HEK293 (cell line): ENCODE measurements at regions not wholly inside any gene's neighbourhood (a gene's known extent, or its start where the extent isn't known, plus 50 kb on each side); places are given as distances from the start of the nearest gene placed in this dataset.
"Not testable (repeated sequence)": the region's sequence is repeated elsewhere in the genome, so short reads cannot be mapped to it uniquely, and the experiment has no call there.

Experiments used
- CTCF ChIP-seq: fragments of 450-650 bp; formaldehyde crosslinking; IDR thresholded peaks from 2 replicates; pipeline ENCODE4 v1.5.1; 2016; ENCODE audit warnings: missing biosample characterization, missing genetic modification characterization
- SP2 ChIP-seq: fragments of 450-650 bp; formaldehyde crosslinking; IDR thresholded peaks from 2 replicates; pipeline ENCODE4 v1.5.1; 2016; ENCODE audit warnings: missing biosample characterization, missing genetic modification characterization
- TSHZ1 ChIP-seq: fragments of 450-650 bp; formaldehyde crosslinking; IDR thresholded peaks from 2 replicates; pipeline ENCODE4 v1.5.1; 2016; ENCODE audit warnings: missing biosample characterization, missing genetic modification characterization, borderline replicate concordance
- ZNF530 ChIP-seq: fragments of 450-650 bp; formaldehyde crosslinking; IDR thresholded peaks from 2 replicates; pipeline ENCODE4 v1.5.1; 2016; ENCODE audit warnings: low read depth, missing biosample characterization, missing genetic modification characterization

GRCh38 chr2:89840781-89841475 lies 1149.5 kb downstream of the RPIA start:
- TF ChIP-seq ZNF530 (tag by site-specific recombination); CTCF; SP2 (tag by site-specific recombination); TSHZ1 (tag by site-specific recombination): not testable (repeated sequence)
